HEK293T (cell line): ENCODE measurements at regions not wholly inside any gene's neighbourhood (a gene's known extent, or its start where the extent isn't known, plus 50 kb on each side); places are given as distances from the start of the nearest gene placed in this dataset.

Experiments used
- ARNT ChIP-seq: fragments of 450-650 bp; IDR thresholded peaks from 2 replicates; pipeline ENCODE4 v1.6.1; 2017; ENCODE audit warnings: mild to moderate bottlenecking
- BHLHE40 ChIP-seq: fragments of 450-650 bp; IDR thresholded peaks from 2 replicates; pipeline ENCODE4 v1.6.1; 2016; ENCODE audit warnings: mild to moderate bottlenecking, moderate library complexity, borderline replicate concordance
- CTBP1 ChIP-seq: fragments of 450-650 bp; IDR thresholded peaks from 2 replicates; pipeline ENCODE4 v1.6.1; 2016; ENCODE audit warnings: borderline replicate concordance
- ELF4 ChIP-seq: fragments of 450-650 bp; IDR thresholded peaks from 2 replicates; pipeline ENCODE4 v1.6.1; 2017; ENCODE audit warnings: antibody characterized with exemption
- FOXK2 ChIP-seq: fragments of 450-650 bp; IDR thresholded peaks from 2 replicates; pipeline ENCODE4 v1.6.1; 2016; ENCODE audit warnings: mild to moderate bottlenecking
- FOXM1 ChIP-seq: fragments of 450-650 bp; IDR thresholded peaks from 2 replicates; pipeline ENCODE4 v1.6.1; 2017; ENCODE audit warnings: mild to moderate bottlenecking, borderline replicate concordance
- HDGF ChIP-seq: fragments of 450-650 bp; IDR thresholded peaks from 2 replicates; pipeline ENCODE4 v1.6.1; 2017; ENCODE audit warnings: antibody characterized with exemption, borderline replicate concordance
- L3MBTL2 ChIP-seq: fragments of 450-650 bp; conservative IDR thresholded peaks from 2 replicates; pipeline ENCODE4 v1.6.1; 2016; ENCODE audit warnings: mild to moderate bottlenecking
- LEF1 ChIP-seq: fragments of 450-650 bp; IDR thresholded peaks from 2 replicates; pipeline ENCODE4 v1.6.1; 2017; ENCODE audit warnings: mild to moderate bottlenecking, borderline replicate concordance
- PKNOX1 ChIP-seq: fragments of 450-650 bp; IDR thresholded peaks from 2 replicates; pipeline ENCODE4 v1.6.1; 2016
- SP1 ChIP-seq: fragments of 450-650 bp; IDR thresholded peaks from 2 replicates; pipeline ENCODE4 v1.6.1; 2017
- SUZ12 ChIP-seq: fragments of 450-650 bp; IDR thresholded peaks from 2 replicates; pipeline ENCODE4 v1.6.1; 2016; ENCODE audit warnings: mild to moderate bottlenecking
- TARDBP ChIP-seq: fragments of 450-650 bp; IDR thresholded peaks from 2 replicates; pipeline ENCODE4 v1.6.1; 2016
- ZNF384 ChIP-seq: fragments of 450-650 bp; IDR thresholded peaks from 2 replicates; pipeline ENCODE4 v1.6.1; 2016

GRCh38 chr5:94072116-94072515, 330.7 kb upstream of the POU5F2 start:
- TF ChIP-seq L3MBTL2 (no peak), PKNOX1 (no peak), BHLHE40 (no peak), SP1 (no peak), ELF4 (no peak), ARNT (no peak), FOXK2 (no peak), FOXM1 (no peak), CTBP1 (no peak), ZNF384 (no peak), TARDBP (no peak), HDGF (no peak), SUZ12 (no peak), LEF1 (no peak)
